ENCODE measurements at regions not wholly inside any gene's neighbourhood (a gene's known extent, or its start where the extent isn't known, plus 50 kb on each side); places are given as distances from the start of the nearest gene placed in this dataset.
"Not testable (repeated sequence)": the region's sequence is repeated elsewhere in the genome, so short reads cannot be mapped to it uniquely, and the experiment has no call there.

- no peak for DNase-seq (ENCODE audit: low read depth in 2 of 3, low spot score in 1 of 3)
These were observed 551.7 kb downstream of the MATN1 start for GRCh38 chr1:30171537-30172298.

GRCh38 chr1:30169269-30169668, 554.1 kb downstream of the MATN1 start:
- DNase-seq (ENCODE audit: low read depth in 2 of 3, low spot score in 1 of 3) = no peak

GRCh38 chr1:30166174-30166573, 557.2 kb downstream of the MATN1 start:
- DNase-seq (ENCODE audit: low read depth in 2 of 3, low spot score in 1 of 3) = no peak

- no peak for DNase-seq (ENCODE audit: low read depth in 2 of 3, low spot score in 1 of 3)
These were observed 558.3 kb downstream of the MATN1 start for GRCh38 chr1:30165116-30165515.

GRCh38 chr1:30164693-30165092, 558.7 kb downstream of the MATN1 start:
- no peak for DNase-seq (ENCODE audit: low read depth in 2 of 3, low spot score in 1 of 3)

GRCh38 chr1:30162565-30162964, 560.8 kb downstream of the MATN1 start:
- DNase-seq (ENCODE audit: low read depth in 2 of 3, low spot score in 1 of 3) = no peak

- DNase-seq (ENCODE audit: low read depth in 2 of 3, low spot score in 1 of 3) = no peak
These were observed 561.4 kb downstream of the MATN1 start for GRCh38 chr1:30161953-30162352.

- DNase-seq (ENCODE audit: low read depth in 2 of 3, low spot score in 1 of 3) = no peak
These were observed 562.2 kb downstream of the MATN1 start for GRCh38 chr1:30160999-30161689.

GRCh38 chr1:30159015-30159414, 564.4 kb downstream of the MATN1 start:
- no peak for DNase-seq (ENCODE audit: low read depth in 2 of 3, low spot score in 1 of 3)

GRCh38 chr1:30155698-30156097, 567.7 kb downstream of the MATN1 start:
- not testable (repeated sequence) for DNase-seq (ENCODE audit: low read depth in 2 of 3, low spot score in 1 of 3)

GRCh38 chr1:30155253-30155652, 568.1 kb downstream of the MATN1 start:
- not testable (repeated sequence) for DNase-seq (ENCODE audit: low read depth in 2 of 3, low spot score in 1 of 3)

- DNase-seq (ENCODE audit: low read depth in 2 of 3, low spot score in 1 of 3) = no peak
These were observed 569.5 kb downstream of the MATN1 start for GRCh38 chr1:30153743-30154449.

- no peak for DNase-seq (ENCODE audit: low read depth in 2 of 3, low spot score in 1 of 3)
These were observed 571.6 kb downstream of the MATN1 start for GRCh38 chr1:30151826-30152225.

GRCh38 chr1:30151119-30151518, 572.3 kb downstream of the MATN1 start:
- no peak for DNase-seq (ENCODE audit: low read depth in 2 of 3, low spot score in 1 of 3)

GRCh38 chr1:30149226-30149625, 574.2 kb downstream of the MATN1 start:
- DNase-seq (ENCODE audit: low read depth in 2 of 3, low spot score in 1 of 3) = no peak

GRCh38 chr1:30148676-30149075, 574.7 kb downstream of the MATN1 start:
- no peak for DNase-seq (ENCODE audit: low read depth in 2 of 3, low spot score in 1 of 3)

GRCh38 chr1:30147188-30147587, 576.2 kb downstream of the MATN1 start:
- no peak for DNase-seq (ENCODE audit: low read depth in 2 of 3, low spot score in 1 of 3)

GRCh38 chr1:30146448-30146847, 576.9 kb downstream of the MATN1 start:
- DNase-seq (ENCODE audit: low read depth in 2 of 3, low spot score in 1 of 3) = no peak

GRCh38 chr1:30145723-30146303, 577.6 kb downstream of the MATN1 start:
- no peak for DNase-seq (ENCODE audit: low read depth in 2 of 3, low spot score in 1 of 3)

GRCh38 chr1:30144831-30145230, 578.6 kb downstream of the MATN1 start:
- DNase-seq (ENCODE audit: low read depth in 2 of 3, low spot score in 1 of 3) = no peak

GRCh38 chr1:30143517-30143916, 579.9 kb downstream of the MATN1 start:
- no peak for DNase-seq (ENCODE audit: low read depth in 2 of 3, low spot score in 1 of 3)

- no peak for DNase-seq (ENCODE audit: low read depth in 2 of 3, low spot score in 1 of 3)
These were observed 582.8 kb downstream of the MATN1 start for GRCh38 chr1:30140566-30140965.

Measured in stimulated activated CD4-positive, alpha-beta T cell treated with anti-CD3 and anti-CD28 coated beads, Interleukin-12 subunit alpha, Interleukin-12 subunit beta, amount 100 ng/mL, for 48 hours (primary cell).